ENCODE measurements at regions not wholly inside any gene's neighbourhood (a gene's known extent, or its start where the extent isn't known, plus 50 kb on each side); places are given as distances from the start of the nearest gene placed in this dataset.

GRCh38 chr4:11268149-11268548 lies 160.5 kb downstream of the HS3ST1 start:
- no TSS peak for BruUV-seq (replicated peaks)
- no peak for FAIRE-seq
- TF ChIP-seq HMBOX1 (IDR thresholded peaks at IDR 0.05) (no peak), ETV6 (IDR thresholded peaks at IDR 0.05; ENCODE audit: borderline replicate concordance in 1 of 2, low read depth in 2 of 2, low read length in 1 of 2) (no peak), ETV6 (CRISPR knock-in tag; IDR thresholded peaks at IDR 0.05; ENCODE audit: borderline replicate concordance) (no peak), ZC3H4 (CRISPR knock-in tag; IDR thresholded peaks at IDR 0.05; ENCODE audit: borderline replicate concordance) (no peak), ZBTB7A (IDR thresholded peaks at IDR 0.05; ENCODE audit: borderline replicate concordance, control insufficient read depth, low read depth, low read length) (no peak), PRPF4 (IDR thresholded peaks at IDR 0.05; ENCODE audit: insufficient read depth, low read depth, low read length, poor library complexity, severe bottlenecking) (no peak), CBFA2T2 (conservative IDR thresholded peaks at IDR 0.05) (no peak), ZNF280B (CRISPR knock-in tag; IDR thresholded peaks at IDR 0.05) (no peak), ZNF134 (CRISPR knock-in tag; conservative IDR thresholded peaks at IDR 0.05) (no peak), ZMIZ1 (IDR thresholded peaks at IDR 0.05; ENCODE audit: low read depth in 2 of 2, low read length in 2 of 2) (no peak), MTA1 (IDR thresholded peaks at IDR 0.05; ENCODE audit: borderline replicate concordance) (no peak), RBM34 (IDR thresholded peaks at IDR 0.05; ENCODE audit: borderline replicate concordance, insufficient read depth, low read length) (no peak), RBBP5 (IDR thresholded peaks at IDR 0.05; ENCODE audit: borderline replicate concordance, insufficient read depth, low read length, poor library complexity, severe bottlenecking) (no peak)

More at GRCh38 chr4:11268149-11268548, 160.5 kb downstream of the HS3ST1 start:
- no peaks in the 10 kb centered on the region for H4K20me1 ChIP-seq (replicated peaks; ENCODE audit: control insufficient read depth, insufficient read depth, low read length)
- no peak overlapping the region for H3K4me2 ChIP-seq (ENCODE audit: insufficient read depth, low read length)
- H3K27me3 ChIP-seq (ENCODE audit: control insufficient read depth in 2 of 2, insufficient read depth in 2 of 2, low read length in 2 of 2) = no peaks in the 10 kb centered on the region
- DNase-seq (ENCODE audit: extremely low read depth in 1 of 4, low spot score in 3 of 4) (no peak), ATAC-seq (no peak)
- no peaks in the 10 kb centered on the region for H3K9me3 ChIP-seq (replicated peaks; ENCODE audit: control insufficient read depth, insufficient read depth, low read depth, low read length)
- ChIA-PET CTCF (ENCODE audit: low intra/inter-chr PET ratio) (no interaction called here), POLR2A (no interaction called here)
- intact Hi-C loops (cut with micrococcal nuclease) = no loop called here
- no peaks in the 10 kb centered on the region for H3K9me1 ChIP-seq (ENCODE audit: control insufficient read depth, insufficient read depth, low read length)
- H3K27ac ChIP-seq (ENCODE audit: extremely low read depth, low read depth, low read length) = no peak overlapping the region
- in situ Hi-C loops (cut with MboI) = no loop called here
- H3K36me3 ChIP-seq (ENCODE audit: control insufficient read depth, insufficient read depth, low read length) = no peaks in the 10 kb centered on the region
- no peak overlapping the region for H3K9ac ChIP-seq (ENCODE audit: insufficient read depth in 1 of 2, low read depth in 2 of 2, low read length in 2 of 2)
- H3K79me2 ChIP-seq (ENCODE audit: control insufficient read depth, insufficient read depth, low read length) = no peaks in the 10 kb centered on the region
- 0% methylated on average over 2 of the region's 2 CpGs for WGBS (ENCODE audit: insufficient coverage, low coverage, missing lambda C conversion rate)
- H3K4me3 ChIP-seq = no peak overlapping the region
- no peaks in the 10 kb centered on the region for H3K4me1 ChIP-seq (replicated peaks in 1 of 2; ENCODE audit: control insufficient read depth in 2 of 2, insufficient read depth in 2 of 2, low read length in 2 of 2)
- no peak overlapping the region for H2AFZ ChIP-seq (ENCODE audit: low read depth, low read length)
